ENCODE measurements at regions not wholly inside any gene's neighbourhood (a gene's known extent, or its start where the extent isn't known, plus 50 kb on each side); places are given as distances from the start of the nearest gene placed in this dataset.

DNA sequence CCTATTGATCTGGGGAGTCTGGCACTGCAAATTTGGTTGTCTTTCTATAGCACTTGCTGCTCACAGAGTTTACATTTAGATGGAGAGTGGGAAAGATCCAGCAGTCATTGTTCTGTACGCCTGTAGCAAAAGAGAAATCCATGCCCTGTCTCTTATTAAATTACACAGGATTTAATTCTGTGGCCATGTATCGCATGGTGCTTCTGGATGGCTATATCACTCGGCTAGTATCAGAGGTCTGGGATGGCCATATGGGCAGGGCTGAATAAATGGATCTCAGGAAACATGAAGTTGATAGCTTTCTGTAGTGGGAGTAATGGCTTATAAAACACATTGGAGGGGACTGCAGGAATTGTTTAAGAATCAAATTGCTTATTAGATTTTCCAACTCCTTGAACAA, 325.8 kb upstream of the DPH6 start:
- TF ChIP-seq ZFX (IDR thresholded peaks at IDR 0.05; ENCODE audit: borderline replicate concordance) (no peak), CTCF (IDR thresholded peaks at IDR 0.05) (no peak)
- no peak overlapping the region for H3K27ac ChIP-seq

DNA sequence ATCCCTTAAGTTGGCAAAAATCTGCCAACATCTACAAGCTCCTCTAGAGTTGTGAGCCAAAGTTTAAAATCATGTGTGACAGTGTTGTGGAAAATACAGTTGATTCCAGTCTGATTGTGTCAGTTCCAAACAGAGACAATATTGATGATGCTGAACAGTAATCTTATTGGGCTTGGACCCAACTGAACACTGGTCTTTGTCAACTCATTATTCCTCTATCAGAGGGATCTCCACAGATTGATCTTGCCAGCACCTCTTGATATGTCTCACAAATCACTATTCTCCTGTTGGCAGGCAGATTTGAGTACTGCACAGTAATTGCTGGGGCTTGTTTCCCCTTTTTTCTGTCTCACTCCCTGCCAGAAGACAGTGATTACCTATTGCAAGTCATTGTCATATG, 326.6 kb upstream of the DPH6 start:
- no peak for TF ChIP-seq CTCF (IDR thresholded peaks at IDR 0.05)
- no peak overlapping the region for H3K27ac ChIP-seq

DNA sequence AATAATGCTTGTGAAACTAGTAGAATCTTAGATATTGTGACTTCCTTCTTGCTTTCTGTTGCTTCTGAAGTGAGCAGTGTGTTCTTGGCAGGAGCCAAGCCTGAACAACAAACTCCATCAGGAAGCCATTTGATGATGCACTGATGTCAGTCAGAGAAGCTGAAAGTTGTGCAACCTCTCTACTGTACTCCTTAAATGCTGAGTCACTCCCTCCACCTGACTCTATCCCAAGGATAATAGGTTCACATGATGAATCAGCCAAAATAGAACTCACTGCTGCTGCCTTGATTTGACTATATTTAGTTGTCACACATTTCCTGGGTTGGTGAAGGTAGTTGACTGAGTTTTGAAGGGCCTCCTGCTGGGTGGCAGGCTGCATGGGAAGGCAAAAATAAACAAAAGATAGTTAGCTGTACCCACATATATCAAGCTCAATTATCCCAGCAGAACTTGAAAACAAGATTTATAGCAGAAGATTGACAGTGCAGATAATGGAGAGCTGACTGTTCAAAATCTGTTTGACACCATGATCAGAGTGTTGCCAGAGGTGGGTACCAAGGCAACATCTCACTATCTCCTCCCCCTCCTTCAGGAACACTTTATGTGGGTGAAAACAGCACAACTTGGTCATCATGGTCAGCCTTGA, 328.4 kb upstream of the DPH6 start:
- TF ChIP-seq ZFX (IDR thresholded peaks at IDR 0.05; ENCODE audit: borderline replicate concordance) (no peak), CTCF (IDR thresholded peaks at IDR 0.05) (no peak)
- no peak overlapping the region for H3K27ac ChIP-seq

DNA sequence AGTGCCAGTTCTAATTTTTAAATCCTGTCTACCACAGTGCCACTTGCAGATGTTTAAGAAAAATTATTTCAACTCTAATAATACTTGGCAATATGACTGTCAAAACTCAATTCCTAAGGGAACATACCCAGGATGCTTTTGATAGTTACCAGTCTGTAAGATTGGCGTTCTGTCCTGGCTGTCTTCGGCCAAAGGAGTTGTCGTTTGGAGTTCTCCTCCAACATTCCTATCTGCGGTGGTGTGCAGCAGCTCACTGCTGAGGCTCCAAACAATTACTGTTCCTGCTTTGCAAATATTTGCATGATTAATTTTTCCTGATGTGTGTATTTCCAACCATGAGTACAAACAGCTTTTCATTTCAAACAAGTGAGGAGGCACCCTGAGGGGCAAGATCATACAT, 330.8 kb upstream of the DPH6 start:
- no peak for TF ChIP-seq CTCF (IDR thresholded peaks at IDR 0.05)
- H3K27ac ChIP-seq = no peak overlapping the region

DNA sequence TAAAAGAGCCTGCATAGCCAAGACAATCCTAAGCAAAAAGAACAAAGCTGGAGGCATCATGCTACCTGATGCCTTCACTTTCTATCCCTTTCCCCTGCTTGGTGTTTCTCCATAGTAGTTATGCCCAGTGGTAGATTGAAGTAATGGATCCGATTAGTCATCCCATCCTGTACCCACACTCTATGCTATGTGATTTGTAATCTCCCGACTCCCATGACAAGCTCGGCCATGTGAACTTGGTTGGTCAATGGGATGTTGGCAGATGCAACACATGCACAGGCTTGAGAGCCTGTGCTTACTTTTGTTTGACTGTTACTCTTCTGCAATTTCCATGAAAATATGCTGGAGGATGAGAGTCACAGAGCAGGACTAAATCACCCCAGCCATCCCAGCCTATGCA, 334.9 kb upstream of the DPH6 start:
- no peak overlapping the region for H3K27ac ChIP-seq
- TF ChIP-seq ZFX (IDR thresholded peaks at IDR 0.05; ENCODE audit: borderline replicate concordance) (no peak), CTCF (IDR thresholded peaks at IDR 0.05) (no peak)

DNA sequence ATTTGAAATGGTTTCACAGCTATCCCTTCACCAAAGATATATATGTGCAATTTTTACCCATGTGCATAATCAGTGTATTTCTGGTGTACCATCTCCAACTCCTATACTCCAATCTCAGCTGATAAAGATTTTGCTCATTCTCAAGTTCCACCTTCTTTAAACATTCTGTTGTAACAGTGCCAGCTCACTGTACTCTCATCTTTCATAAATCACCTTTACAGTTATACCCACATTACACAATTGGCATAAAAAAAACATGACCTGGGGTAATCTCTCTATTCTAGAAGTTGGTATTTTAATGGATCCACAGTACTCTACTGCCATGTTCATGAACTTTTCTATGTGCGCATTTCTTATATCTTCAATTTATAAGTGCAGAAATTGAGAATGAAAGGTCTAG, 339.9 kb upstream of the DPH6 start:
- no peak for TF ChIP-seq ZFX (IDR thresholded peaks at IDR 0.05; ENCODE audit: borderline replicate concordance)
- TF ChIP-seq CTCF (IDR thresholded peaks at IDR 0.05) = no peak
- H3K27ac ChIP-seq = no peak overlapping the region

DNA sequence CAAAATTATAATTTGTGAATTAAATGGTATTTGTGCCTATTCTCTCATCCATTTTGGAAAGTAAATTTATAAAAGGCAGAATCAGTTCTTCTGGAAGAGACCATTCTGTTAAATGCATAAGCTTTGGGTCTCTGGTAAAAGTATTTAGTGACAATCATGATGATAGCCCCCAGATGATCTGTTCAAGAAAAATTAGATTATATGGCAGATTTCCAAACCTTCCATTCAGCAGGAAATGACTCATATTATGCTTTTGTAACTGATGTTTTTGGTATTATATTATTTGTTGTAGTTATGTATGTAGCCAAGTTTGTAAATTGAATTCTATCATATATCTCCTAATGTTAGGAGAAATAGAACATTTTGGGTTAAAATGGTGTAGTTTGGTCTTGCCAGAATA, 340.8 kb upstream of the DPH6 start:
- H3K27ac ChIP-seq = no peak overlapping the region
- TF ChIP-seq CTCF (IDR thresholded peaks at IDR 0.05) (no peak), ZFX (IDR thresholded peaks at IDR 0.05; ENCODE audit: borderline replicate concordance) (no peak)

Measured in 22Rv1 (cell line).